Upper lobe of left lung (tissue), 6 donors: ENCODE measurements at regions not wholly inside any gene's neighbourhood (a gene's known extent, or its start where the extent isn't known, plus 50 kb on each side); places are given as distances from the start of the nearest gene placed in this dataset.
A peak's percentile ranks its signal among the peaks of the same experiment; 100 is the strongest.

Source experiments
- ATAC-seq, 2 donors: fragments of 200-7000 bp; cut with Tn5 transposase; one replicate each; pipeline ENCODE4 v1.9.1; 2022; ENCODE audit warnings: mild to moderate bottlenecking in 2 of 2, moderate library complexity in 2 of 2; ENCODE audit not compliant: low FRiP score in 2 of 2
- DNase-seq, 2 donors: peaks; one replicate each; pipeline ENCODE4 v3.0.0-alpha.2; 2019 to 2020
- H3K27ac ChIP-seq, 4 donors: fragments of 200-600 bp; sonication (generic); one replicate each; pipeline ENCODE4 v1.5.1; 2016 to 2019
- H3K27me3 ChIP-seq, 4 donors: fragments of 200-600 bp; sonication (generic); one replicate each; pipeline ENCODE4 v1.5.1; 2017 to 2019
- H3K36me3 ChIP-seq, 4 donors: fragments of 200-600 bp; sonication (generic); one replicate each; pipeline ENCODE4 v1.5.1; 2016 to 2019
- H3K4me1 ChIP-seq, 4 donors: fragments of 200-600 bp; sonication (generic); one replicate each; pipeline ENCODE4 v1.5.1; 2018 to 2019
- H3K4me3 ChIP-seq, 4 donors: fragments of 200-600 bp; sonication (generic); one replicate each; pipeline ENCODE4 v1.5.1; 2017 to 2019; ENCODE audit warnings: mild to moderate bottlenecking in 2 of 4, moderate library complexity in 1 of 4
- H3K9me3 ChIP-seq, 4 donors: fragments of 200-600 bp; sonication (generic); one replicate each; pipeline ENCODE4 v1.5.1; 2018 to 2019
- CTCF ChIP-seq, 6 experiments: fragments of 450-650 bp in 4 of 6; fragments of 200-600 bp in 2 of 6; sonication (generic) in 2 of 6; IDR thresholded peaks; one replicate each; pipeline ENCODE4 v1.5.1; 2016 to 2019; ENCODE audit warnings: antibody characterized with exemption in 6 of 6
- EP300 ChIP-seq, 4 donors: sonication (generic); formaldehyde crosslinking; IDR thresholded peaks; one replicate each; pipeline ENCODE4 v1.5.1; 2017; ENCODE audit warnings: antibody characterized with exemption in 4 of 4, control low read depth in 2 of 4
- POLR2A ChIP-seq, 4 donors: fragments of 450-650 bp; IDR thresholded peaks; one replicate each; pipeline ENCODE4 v1.5.1; 2016 to 2017; ENCODE audit warnings: antibody characterized with exemption in 4 of 4, mild to moderate bottlenecking in 2 of 4
- POLR2AphosphoS5 ChIP-seq, 2 donors: sonication (generic); formaldehyde crosslinking; IDR thresholded peaks; one replicate each; pipeline ENCODE4 v1.5.1; 2017; ENCODE audit warnings: antibody characterized with exemption in 2 of 2
- WGBS, 2 donors: methylation state at CpG; one replicate each; pipeline ENCODE4 v1.1.5; 2017 to 2018; 5-methylcytosine and 5-hydroxymethylcytosine counted together
- donor health status: DM: no; HTN: no; CAD: no; lungs with moderate emphysema.
- donor health status: DM: no; HTN: yes; CAD: no; lungs with severe emphysema.

- no peaks in the 10 kb centered on the region for H3K36me3 ChIP-seq
- no peak overlapping the region for H3K27ac ChIP-seq
- DNase-seq (no peak), ATAC-seq (no peak)
- no peak overlapping the region for H3K4me3 ChIP-seq
- no peak for TF ChIP-seq CTCF (IDR thresholded peaks at IDR 0.05)
- no peak for TF ChIP-seq EP300 (IDR thresholded peaks at IDR 0.05)
- TF ChIP-seq POLR2AphosphoS5 (IDR thresholded peaks at IDR 0.05) = no peak
- TF ChIP-seq POLR2A (IDR thresholded peaks at IDR 0.05) = no peak
- 83 to 86% methylated on average over 3 of the region's 3 CpGs for WGBS, 2 donors
- H3K4me1 ChIP-seq = peaks cover 5 to 18% (median 10%) of the 10 kb centered on the region in 4 donors
- no peaks in the 10 kb centered on the region for H3K9me3 ChIP-seq
- H3K27me3 ChIP-seq = no peaks in the 10 kb centered on the region
These were observed 331.3 kb upstream of the SNX7 start for GRCh38 chr1:98330224-98330623.

GRCh38 chr1:98328855-98329254 lies 332.7 kb upstream of the SNX7 start:
- no peak for DNase-seq
- Histone ChIP-seq H3K36me3 (no peaks in the 10 kb centered on the region), H3K27me3 (no peaks in the 10 kb centered on the region), H3K4me3 (no peak overlapping the region), H3K9me3 (no peaks in the 10 kb centered on the region), H3K27ac (no peak overlapping the region), H3K4me1 (peaks cover 12 to 26% (median 20%) of the 10 kb centered on the region in 4 donors)
- TF ChIP-seq CTCF (IDR thresholded peaks at IDR 0.05) (no peak), POLR2AphosphoS5 (IDR thresholded peaks at IDR 0.05) (no peak), POLR2A (IDR thresholded peaks at IDR 0.05) (no peak), EP300 (IDR thresholded peaks at IDR 0.05) (no peak)
- ATAC-seq = no peak

- WGBS, 2 donors = 47 to 55% methylated on average over 9 of the region's 9 CpGs
- Histone ChIP-seq H3K27me3 (no peaks in the 10 kb centered on the region), H3K4me1 (peaks cover 21 to 32% (median 29%) of the 10 kb centered on the region in 4 donors), H3K4me3 (no peak overlapping the region), H3K27ac (peak overlapping the region in 2 of 4 donors; percentile 33 to 42), H3K36me3 (no peaks in the 10 kb centered on the region), H3K9me3 (no peaks in the 10 kb centered on the region)
- ATAC-seq (peak in 1 of 2 donors; percentile 4), DNase-seq (no peak)
- TF ChIP-seq CTCF (IDR thresholded peaks at IDR 0.05) (no peak), POLR2A (IDR thresholded peaks at IDR 0.05) (no peak), POLR2AphosphoS5 (IDR thresholded peaks at IDR 0.05) (no peak), EP300 (IDR thresholded peaks at IDR 0.05) (no peak)
These were observed 334.2 kb upstream of the SNX7 start for GRCh38 chr1:98327220-98327861.

- Histone ChIP-seq H3K4me3 (no peak overlapping the region), H3K36me3 (no peaks in the 10 kb centered on the region), H3K27me3 (no peaks in the 10 kb centered on the region), H3K9me3 (no peaks in the 10 kb centered on the region), H3K4me1 (peaks cover 21 to 32% (median 29%) of the 10 kb centered on the region in 4 donors), H3K27ac (no peak overlapping the region)
- peak in 1 of 2 donors; percentile 68 for ATAC-seq
- WGBS, 2 donors = 79 to 81% methylated on average over 7 of the region's 7 CpGs
- no peak for TF ChIP-seq CTCF (IDR thresholded peaks at IDR 0.05)
- no peak for TF ChIP-seq EP300 (IDR thresholded peaks at IDR 0.05)
- TF ChIP-seq POLR2A (IDR thresholded peaks at IDR 0.05) = no peak
- peak in 1 of 2 donors; percentile 65 for DNase-seq
These were observed 335.7 kb upstream of the SNX7 start for GRCh38 chr1:98325646-98326440.
